ENCODE measurements at regions not wholly inside any gene's neighbourhood (a gene's known extent, or its start where the extent isn't known, plus 50 kb on each side); places are given as distances from the start of the nearest gene placed in this dataset.

- no peak for TF ChIP-seq EZH2 (IDR thresholded peaks at IDR 0.05; ENCODE audit: insufficient read depth, low read length)
- TF ChIP-seq, protein P1, sequence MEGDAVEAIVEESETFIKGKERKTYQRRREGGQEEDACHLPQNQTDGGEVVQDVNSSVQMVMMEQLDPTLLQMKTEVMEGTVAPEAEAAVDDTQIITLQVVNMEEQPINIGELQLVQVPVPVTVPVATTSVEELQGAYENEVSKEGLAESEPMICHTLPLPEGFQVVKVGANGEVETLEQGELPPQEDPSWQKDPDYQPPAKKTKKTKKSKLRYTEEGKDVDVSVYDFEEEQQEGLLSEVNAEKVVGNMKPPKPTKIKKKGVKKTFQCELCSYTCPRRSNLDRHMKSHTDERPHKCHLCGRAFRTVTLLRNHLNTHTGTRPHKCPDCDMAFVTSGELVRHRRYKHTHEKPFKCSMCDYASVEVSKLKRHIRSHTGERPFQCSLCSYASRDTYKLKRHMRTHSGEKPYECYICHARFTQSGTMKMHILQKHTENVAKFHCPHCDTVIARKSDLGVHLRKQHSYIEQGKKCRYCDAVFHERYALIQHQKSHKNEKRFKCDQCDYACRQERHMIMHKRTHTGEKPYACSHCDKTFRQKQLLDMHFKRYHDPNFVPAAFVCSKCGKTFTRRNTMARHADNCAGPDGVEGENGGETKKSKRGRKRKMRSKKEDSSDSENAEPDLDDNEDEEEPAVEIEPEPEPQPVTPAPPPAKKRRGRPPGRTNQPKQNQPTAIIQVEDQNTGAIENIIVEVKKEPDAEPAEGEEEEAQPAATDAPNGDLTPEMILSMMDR (IDR thresholded peaks at IDR 0.05; ENCODE audit: insufficient read depth, low read depth, low read length): no peak
- peak overlapping the region; percentile 6 for H3K9ac ChIP-seq (ENCODE audit: low read length)
Observed at GRCh38 chr1:94697839-94698238, 122.3 kb upstream of the SLC44A3 start.

GRCh38 chr1:94694226-94694915 lies 125.8 kb upstream of the SLC44A3 start:
- Histone ChIP-seq H3K9ac (ENCODE audit: low read length) (no peak overlapping the region), H3K27ac (ENCODE audit: low read depth, low read length) (no peak overlapping the region), H3K4me1 (ENCODE audit: insufficient read depth, low read length) (peaks cover 20% of the 10 kb centered on the region), H3K36me3 (ENCODE audit: insufficient read depth, low read length) (no peaks in the 10 kb centered on the region), H4K20me1 (ENCODE audit: insufficient read depth, low read length) (no peaks in the 10 kb centered on the region), H3K27me3 (ENCODE audit: insufficient read depth, low read length) (no peaks in the 10 kb centered on the region), H3K9me3 (ENCODE audit: insufficient read depth, low read depth, low read length) (no peaks in the 10 kb centered on the region), H3K4me2 (ENCODE audit: low read length) (no peak overlapping the region), H2AFZ (ENCODE audit: low read depth, low read length) (no peak overlapping the region), H3K79me2 (ENCODE audit: insufficient read depth, low read length) (no peaks in the 10 kb centered on the region), H3K4me3 (ENCODE audit: insufficient read depth, low read depth, low read length) (no peak overlapping the region)
- no peak for FAIRE-seq
- H3K36me3 Mint-ChIP-seq (ENCODE audit: low read depth, unreplicated experiment): peaks cover 2% of the 10 kb centered on the region
- peaks cover 31% of the 10 kb centered on the region for H3K4me1 Mint-ChIP-seq (ENCODE audit: low read depth, unreplicated experiment)
- H3K27me3 Mint-ChIP-seq (ENCODE audit: low read depth, unreplicated experiment): no peaks in the 10 kb centered on the region
- no peaks in the 10 kb centered on the region for H3K9me3 Mint-ChIP-seq (ENCODE audit: unreplicated experiment)
- TF ChIP-seq EZH2 (IDR thresholded peaks at IDR 0.05; ENCODE audit: insufficient read depth, low read length): no peak
- TF ChIP-seq, protein P1 (IDR thresholded peaks at IDR 0.05; ENCODE audit: insufficient read depth, low read depth, low read length): no peak
- no peak overlapping the region for H3K4me3 Mint-ChIP-seq (ENCODE audit: unreplicated experiment)
- no peak for DNase-seq (ENCODE audit: low read depth)
- H3K27ac Mint-ChIP-seq (ENCODE audit: unreplicated experiment): no peak overlapping the region

More at GRCh38 chr1:94697839-94698238, 122.3 kb upstream of the SLC44A3 start:
- peaks cover 21% of the 10 kb centered on the region for H3K4me1 ChIP-seq (ENCODE audit: insufficient read depth, low read length)
- peak overlapping the region; percentile 95 for H3K27ac Mint-ChIP-seq (ENCODE audit: unreplicated experiment)
- H3K36me3 Mint-ChIP-seq (ENCODE audit: low read depth, unreplicated experiment): peaks cover 4% of the 10 kb centered on the region
- H3K4me1 Mint-ChIP-seq (ENCODE audit: low read depth, unreplicated experiment): peaks cover 50% of the 10 kb centered on the region
- no peak overlapping the region for H3K4me3 Mint-ChIP-seq (ENCODE audit: unreplicated experiment)
- H3K36me3 ChIP-seq (ENCODE audit: insufficient read depth, low read length): no peaks in the 10 kb centered on the region
- H4K20me1 ChIP-seq (ENCODE audit: insufficient read depth, low read length): no peaks in the 10 kb centered on the region
- H3K9me3 ChIP-seq (ENCODE audit: insufficient read depth, low read depth, low read length): no peaks in the 10 kb centered on the region
- H3K27ac ChIP-seq (ENCODE audit: low read depth, low read length): peak overlapping the region; percentile 53
- peak overlapping the region; percentile 18 for H3K4me2 ChIP-seq (ENCODE audit: low read length)
- no peaks in the 10 kb centered on the region for H3K9me3 Mint-ChIP-seq (ENCODE audit: unreplicated experiment)
- DNase-seq (ENCODE audit: low read depth) (no peak), FAIRE-seq (no peak)
- no peak overlapping the region for H2AFZ ChIP-seq (ENCODE audit: low read depth, low read length)
- H3K4me3 ChIP-seq (ENCODE audit: insufficient read depth, low read depth, low read length): no peak overlapping the region
- H3K27me3 Mint-ChIP-seq (ENCODE audit: low read depth, unreplicated experiment): no peaks in the 10 kb centered on the region
- no peaks in the 10 kb centered on the region for H3K79me2 ChIP-seq (ENCODE audit: insufficient read depth, low read length)
- no peaks in the 10 kb centered on the region for H3K27me3 ChIP-seq (ENCODE audit: insufficient read depth, low read length)

DNA sequence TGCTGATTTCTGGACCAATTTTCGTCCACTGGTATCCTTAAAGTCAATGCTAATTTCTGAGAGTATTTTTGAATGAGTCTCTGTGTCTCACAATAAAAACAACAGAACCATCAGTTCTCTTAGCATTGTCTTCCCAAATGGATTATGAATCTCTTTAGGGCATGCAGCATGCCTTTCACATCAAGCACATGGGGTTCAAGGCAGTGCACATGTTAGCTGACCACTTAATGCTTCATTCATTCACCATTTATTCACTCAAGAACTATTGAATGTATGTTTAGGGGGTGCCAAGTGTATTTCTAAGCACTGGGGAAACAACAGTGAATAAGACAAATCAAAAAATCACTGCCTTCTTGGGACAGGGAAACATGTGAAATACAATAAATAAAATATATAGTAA lies 126.7 kb upstream of the SLC44A3 start:
- Histone ChIP-seq H3K4me2 (ENCODE audit: low read length) (no peak overlapping the region), H3K27ac (ENCODE audit: low read depth, low read length) (no peak overlapping the region), H2AFZ (ENCODE audit: low read depth, low read length) (no peak overlapping the region), H3K36me3 (ENCODE audit: insufficient read depth, low read length) (no peaks in the 10 kb centered on the region), H3K4me1 (ENCODE audit: insufficient read depth, low read length) (peaks cover 11% of the 10 kb centered on the region), H3K79me2 (ENCODE audit: insufficient read depth, low read length) (no peaks in the 10 kb centered on the region), H3K9ac (ENCODE audit: low read length) (no peak overlapping the region), H3K9me3 (ENCODE audit: insufficient read depth, low read depth, low read length) (no peaks in the 10 kb centered on the region), H3K27me3 (ENCODE audit: insufficient read depth, low read length) (no peaks in the 10 kb centered on the region), H4K20me1 (ENCODE audit: insufficient read depth, low read length) (no peaks in the 10 kb centered on the region), H3K4me3 (ENCODE audit: insufficient read depth, low read depth, low read length) (no peak overlapping the region)
- H3K27ac Mint-ChIP-seq (ENCODE audit: unreplicated experiment): no peak overlapping the region
- H3K4me1 Mint-ChIP-seq (ENCODE audit: low read depth, unreplicated experiment): peaks cover 30% of the 10 kb centered on the region
- FAIRE-seq: no peak
- no peaks in the 10 kb centered on the region for H3K9me3 Mint-ChIP-seq (ENCODE audit: unreplicated experiment)
- peak overlapping the region; percentile 6 for H3K4me3 Mint-ChIP-seq (ENCODE audit: unreplicated experiment)
- DNase-seq (ENCODE audit: low read depth): no peak
- peaks cover 2% of the 10 kb centered on the region for H3K36me3 Mint-ChIP-seq (ENCODE audit: low read depth, unreplicated experiment)
- H3K27me3 Mint-ChIP-seq (ENCODE audit: low read depth, unreplicated experiment): no peaks in the 10 kb centered on the region
- TF ChIP-seq, protein P1 (IDR thresholded peaks at IDR 0.05; ENCODE audit: insufficient read depth, low read depth, low read length): no peak
- TF ChIP-seq EZH2 (IDR thresholded peaks at IDR 0.05; ENCODE audit: insufficient read depth, low read length): no peak
